Endothelial cell of umbilical vein (primary cell): ENCODE measurements at regions not wholly inside any gene's neighbourhood (a gene's known extent, or its start where the extent isn't known, plus 50 kb on each side); places are given as distances from the start of the nearest gene placed in this dataset.

Experiments used
- CTCF ChIP-seq, 2 donors: IDR thresholded peaks; 1 replicate in 1 of 2; 2 replicates in 1 of 2; pipeline ENCODE4 v1.5.1; 2011; ENCODE audit warnings: low read length in 2 of 2, mild to moderate bottlenecking in 2 of 2, moderate library complexity in 2 of 2, control low read depth in 1 of 2, inconsistent platforms in 1 of 2, low read depth in 1 of 2; ENCODE audit not compliant: insufficient read depth in 1 of 2; ENCODE audit errors: extremely low read depth in 1 of 2
- EZH2 ChIP-seq: IDR thresholded peaks from 2 replicates; pipeline ENCODE4 v1.6.1; 2012; ENCODE audit warnings: borderline replicate concordance, low read depth, mild to moderate bottlenecking, moderate library complexity, low read length, inconsistent platforms; ENCODE audit not compliant: severe bottlenecking
- FOS ChIP-seq: IDR thresholded peaks from 2 replicates; pipeline ENCODE4 v1.6.1; 2011; ENCODE audit warnings: mild to moderate bottlenecking, low read length, moderate library complexity, borderline replicate concordance; ENCODE audit not compliant: insufficient read depth
- GATA2 ChIP-seq: IDR thresholded peaks from 2 replicates; pipeline ENCODE4 v1.7.0; 2011; ENCODE audit warnings: low read depth, mild to moderate bottlenecking, moderate library complexity, mixed read lengths, low read length; ENCODE audit not compliant: insufficient read length, insufficient read depth
- MAX ChIP-seq: IDR thresholded peaks from 2 replicates; pipeline ENCODE4 v1.6.1; 2011; ENCODE audit not compliant: insufficient read depth, insufficient read length
- POLR2A ChIP-seq: IDR thresholded peaks from 2 replicates; pipeline ENCODE4 v1.6.1; 2012; ENCODE audit warnings: low read depth, mild to moderate bottlenecking, control low read depth, low read length
- POLR2AphosphoS5 ChIP-seq: IDR thresholded peaks from 2 replicates; pipeline ENCODE4 v1.6.1; 2012; ENCODE audit warnings: low read depth, mild to moderate bottlenecking, control low read depth, low read length, moderate library complexity; ENCODE audit not compliant: insufficient read depth

GRCh38 chr16:85463672-85464382, 149.3 kb upstream of the GSE1 start:
- TF ChIP-seq EZH2 (no peak), GATA2 (no peak), CTCF (IDR thresholded peaks at IDR 0.05; ENCODE audit: extremely low read depth in 1 of 2, insufficient read depth in 1 of 2, low read depth in 1 of 2, low read length in 2 of 2) (no peak), MAX (no peak), POLR2A (no peak), POLR2AphosphoS5 (no peak), FOS (no peak)
